H1 (cell line): ENCODE measurements at regions not wholly inside any gene's neighbourhood (a gene's known extent, or its start where the extent isn't known, plus 50 kb on each side); places are given as distances from the start of the nearest gene placed in this dataset.

Source experiments
- CTCF ChIA-PET: fragments of 300-600 bp; sonication (Branson Sonifier 250); formaldehyde crosslinking; loops from one replicate; lab custom pipeline; 2021; ENCODE audit not compliant: partially characterized antibody; lab: Charles Lee
- POLR2A ChIA-PET: fragments of 300-600 bp; sonication (Branson Sonifier 250); formaldehyde crosslinking; loops from one replicate; lab custom pipeline; 2021; ENCODE audit warnings: inconsistent platforms; ENCODE audit not compliant: partially characterized antibody; lab: Charles Lee
- DNase-seq, 2 experiments: peaks; one replicate each; pipeline versions ENCODE4 v3.0.0 to v3.0.0-alpha.2; 2010 to 2022; ENCODE audit warnings: low spot score in 2 of 2, low read depth in 1 of 2, mixed read lengths in 1 of 2
- FAIRE-seq: peaks from 2 replicates; lab custom pipeline; 2011; peaks lifted over from hg19 to GRCh38; lab: Jason Lieb, UNC
- H2AFZ ChIP-seq: 2 replicates; pipeline ENCODE4 v1.8.1; 2012; ENCODE audit warnings: low read length, inconsistent platforms
- H2AK5ac ChIP-seq: 2 replicates; pipeline ENCODE4 v1.6.1; 2013; ENCODE audit warnings: low read depth, low read length
- H2BK120ac ChIP-seq: replicated peaks from 2 replicates; pipeline ENCODE3; 2013; ENCODE audit warnings: low read depth, low read length, inconsistent platforms
- H2BK12ac ChIP-seq: 2 replicates; pipeline ENCODE4 v1.6.1; 2013; ENCODE audit warnings: low read depth, low read length
- H2BK15ac ChIP-seq: 2 replicates; pipeline ENCODE4 v1.6.1; 2013; ENCODE audit warnings: low read length
- H2BK20ac ChIP-seq: 2 replicates; pipeline ENCODE4 v1.6.1; 2013; ENCODE audit warnings: low read length
- H2BK5ac ChIP-seq: 2 replicates; pipeline ENCODE4 v1.6.1; 2013; ENCODE audit warnings: low read depth, low read length
- H3K14ac ChIP-seq: 2 replicates; pipeline ENCODE4 v1.6.1; 2013; ENCODE audit warnings: inconsistent platforms; ENCODE audit not compliant: insufficient read length
- H3K18ac ChIP-seq: 2 replicates; pipeline ENCODE4 v1.6.1; 2013; ENCODE audit warnings: low read length; ENCODE audit errors: extremely low read depth
- H3K23ac ChIP-seq: 2 replicates; pipeline ENCODE4 v1.6.1; 2013; ENCODE audit warnings: inconsistent platforms; ENCODE audit not compliant: insufficient read length
- H3K23me2 ChIP-seq: 2 replicates; pipeline ENCODE4 v1.6.1; 2013; ENCODE audit warnings: low read depth, low read length
- H3K27ac ChIP-seq: 2 replicates; pipeline ENCODE4 v1.6.1; 2011; ENCODE audit warnings: low read depth, low read length, inconsistent platforms
- H3K27me3 ChIP-seq, 4 experiments: replicated peaks in 1 of 4; 1 replicate in 1 of 4; 2 replicates in 3 of 4; pipeline versions ENCODE4 v1.6.1 to v1.8.1; 2011 to 2013; ENCODE audit warnings: low read length in 3 of 4, mild to moderate bottlenecking in 3 of 4, inconsistent platforms in 2 of 4, mixed read lengths in 2 of 4, moderate library complexity in 1 of 4; ENCODE audit not compliant: control insufficient read depth in 3 of 4, insufficient read depth in 3 of 4; ENCODE audit errors: extremely low read depth in 1 of 4
- H3K36me3 ChIP-seq, 4 experiments: 2 replicates each; pipeline versions ENCODE4 v1.6.1 to v1.8.1; 2011 to 2013; ENCODE audit warnings: mild to moderate bottlenecking in 4 of 4, low read length in 3 of 4, moderate library complexity in 2 of 4, control low read depth in 1 of 4, inconsistent platforms in 1 of 4; ENCODE audit not compliant: insufficient read depth in 4 of 4, control insufficient read depth in 2 of 4
- H3K4ac ChIP-seq: replicated peaks from 2 replicates; pipeline ENCODE3; 2013; ENCODE audit warnings: low read length, low read depth, mixed read lengths, inconsistent platforms; ENCODE audit not compliant: insufficient read length
- H3K4me1 ChIP-seq, 4 experiments: replicated peaks in 1 of 4; 1 replicate in 1 of 4; 2 replicates in 3 of 4; pipeline versions ENCODE4 v1.6.1 to v1.8.1; 2011 to 2013; ENCODE audit warnings: low read length in 3 of 4, inconsistent platforms in 2 of 4, mixed read lengths in 1 of 4; ENCODE audit not compliant: insufficient read depth in 4 of 4, control insufficient read depth in 3 of 4
- H3K4me2 ChIP-seq, 2 experiments: 2 replicates each; pipeline versions ENCODE4 v1.6.1 to v1.8.1; 2011 to 2013; ENCODE audit warnings: low read depth in 2 of 2, low read length in 2 of 2, control low read depth in 1 of 2, inconsistent platforms in 1 of 2, mild to moderate bottlenecking in 1 of 2; ENCODE audit not compliant: insufficient read depth in 1 of 2
- H3K4me3 ChIP-seq, 4 experiments: fragments of 200-600, 300-600 bp in 1 of 4; sonication (generic), shearing (Covaris generic), sonication (Bioruptor Twin) in 1 of 4; 2 replicates each; pipeline versions ENCODE4 v1.5.1 to v1.8.1; 2011 to 2016; ENCODE audit warnings: low read length in 4 of 4, low read depth in 3 of 4, control low read depth in 2 of 4, inconsistent platforms in 2 of 4, mild to moderate bottlenecking in 2 of 4, mixed read lengths in 1 of 4, moderate library complexity in 1 of 4; ENCODE audit not compliant: insufficient read depth in 2 of 4; ENCODE audit errors: extremely low read depth in 1 of 4
- H3K56ac ChIP-seq: replicated peaks from 2 replicates; pipeline ENCODE3; 2013; ENCODE audit warnings: low read depth, mild to moderate bottlenecking, mixed read lengths, low read length, inconsistent platforms; ENCODE audit not compliant: insufficient read length
- H3K79me1 ChIP-seq: 2 replicates; pipeline ENCODE4 v1.6.1; 2013; ENCODE audit warnings: low read depth, low read length, control low read depth
- H3K79me2 ChIP-seq, 2 experiments: 2 replicates each; pipeline versions ENCODE4 v1.6.1 to v1.8.1; 2012 to 2013; ENCODE audit warnings: low read length in 2 of 2, mild to moderate bottlenecking in 2 of 2, inconsistent platforms in 1 of 2; ENCODE audit not compliant: insufficient read depth in 2 of 2, control insufficient read depth in 1 of 2
- H3K9ac ChIP-seq, 4 experiments: replicated peaks in 1 of 4; 1 replicate in 1 of 4; 2 replicates in 3 of 4; pipeline versions ENCODE4 v1.6.1 to v1.8.1; 2011 to 2013; ENCODE audit warnings: low read depth in 3 of 4, low read length in 3 of 4, control low read depth in 2 of 4, mild to moderate bottlenecking in 2 of 4, moderate library complexity in 2 of 4, inconsistent platforms in 1 of 4; ENCODE audit errors: extremely low read depth in 1 of 4
- H3K9me3 ChIP-seq, 2 experiments: 2 replicates each; pipeline versions ENCODE4 v1.6.1 to v1.8.1; 2012 to 2013; ENCODE audit warnings: mild to moderate bottlenecking in 2 of 2, moderate library complexity in 2 of 2, control low read depth in 1 of 2, inconsistent platforms in 1 of 2, low read depth in 1 of 2, low read length in 1 of 2, mixed read lengths in 1 of 2; ENCODE audit not compliant: insufficient read depth in 2 of 2
- H4K20me1 ChIP-seq, 2 experiments: replicated peaks in 1 of 2; 2 replicates each; pipeline versions ENCODE3 to v1.8.1; 2011 to 2013; ENCODE audit warnings: inconsistent platforms in 2 of 2, low read length in 2 of 2, mild to moderate bottlenecking in 1 of 2; ENCODE audit not compliant: insufficient read depth in 2 of 2, control insufficient read depth in 1 of 2
- H4K5ac ChIP-seq: 2 replicates; pipeline ENCODE4 v1.6.1; 2013; ENCODE audit warnings: low read length, low read depth, mixed read lengths, inconsistent platforms; ENCODE audit not compliant: insufficient read length
- H4K8ac ChIP-seq: 2 replicates; pipeline ENCODE4 v1.8.0; 2013; ENCODE audit warnings: mild to moderate bottlenecking, moderate library complexity, low read length, inconsistent platforms; ENCODE audit not compliant: insufficient read depth; ENCODE audit errors: extremely low read depth
- H4K91ac ChIP-seq: replicated peaks from 2 replicates; pipeline ENCODE3; 2013; ENCODE audit warnings: low read length, mixed read lengths, inconsistent platforms; ENCODE audit not compliant: insufficient read length
- CEBPB ChIP-seq: IDR thresholded peaks from 2 replicates; pipeline ENCODE4 v1.6.1; 2012; ENCODE audit warnings: low read depth, low read length
- EGR1 ChIP-seq: IDR thresholded peaks from 2 replicates; pipeline ENCODE4 v1.6.1; 2011; ENCODE audit warnings: low read depth, low read length, borderline replicate concordance
- GABPA ChIP-seq: IDR thresholded peaks from 2 replicates; pipeline ENCODE4 v1.6.1; 2011; ENCODE audit warnings: mild to moderate bottlenecking, low read length, moderate library complexity, borderline replicate concordance; ENCODE audit not compliant: insufficient read depth
- KDM5A ChIP-seq: fragments of 200-600 bp; IDR thresholded peaks from 2 replicates; pipeline ENCODE4 v1.7.1; 2012; ENCODE audit warnings: mild to moderate bottlenecking, low read length, inconsistent platforms, mixed read lengths
- MAFK ChIP-seq: IDR thresholded peaks from 2 replicates; pipeline ENCODE4 v1.6.1; 2012; ENCODE audit warnings: low read depth, mild to moderate bottlenecking, improper control_type of control experiment, low read length
- PHF8 ChIP-seq: fragments of 200-600 bp; sonication (generic); conservative IDR thresholded peaks from 2 replicates; pipeline ENCODE4 v1.7.1; 2012; ENCODE audit warnings: low read depth, mild to moderate bottlenecking, inconsistent platforms, low read length, moderate library complexity
- POLR2A ChIP-seq, 2 experiments: IDR thresholded peaks; 1 replicate in 1 of 2; 2 replicates in 1 of 2; pipeline ENCODE4 v1.6.1; 2011; ENCODE audit warnings: low read depth in 2 of 2, low read length in 2 of 2, mild to moderate bottlenecking in 2 of 2; ENCODE audit errors: control extremely low read depth in 1 of 2
- SIN3A ChIP-seq, 2 experiments: IDR thresholded peaks in 1 of 2; conservative IDR thresholded peaks in 1 of 2; 2 replicates each; pipeline ENCODE4 v1.6.1; 2011 to 2012; ENCODE audit warnings: low read length in 2 of 2, improper control_type of control experiment in 1 of 2, low read depth in 1 of 2, mild to moderate bottlenecking in 1 of 2
- SP1 ChIP-seq: IDR thresholded peaks from 2 replicates; pipeline ENCODE4 v1.6.1; 2011; ENCODE audit warnings: low read depth, low read length
- SP2 ChIP-seq: IDR thresholded peaks from 2 replicates; pipeline ENCODE4 v1.6.1; 2012; ENCODE audit warnings: mild to moderate bottlenecking, low read length, inconsistent platforms
- SUZ12 ChIP-seq: fragments of 200-600 bp; sonication (generic); IDR thresholded peaks from 2 replicates; pipeline ENCODE4 v1.6.1; 2012; ENCODE audit warnings: mild to moderate bottlenecking, inconsistent platforms, low read length, moderate library complexity, mixed read lengths
- WGBS, 2 experiments: shearing (Covaris generic) in 1 of 2; methylation state at CpG; one replicate each; pipeline versions ENCODE4 v1.1.6 to v1.1.7; 2013 to 2015; ENCODE audit warnings: low lambda C conversion rate in 2 of 2, mixed read lengths in 2 of 2, inconsistent platforms in 1 of 2, low coverage in 1 of 2, missing lambda C conversion rate in 1 of 2; ENCODE audit not compliant: insufficient replicate concordance in 2 of 2, insufficient coverage in 1 of 2, insufficient read length in 1 of 2; ENCODE audit errors: extremely low coverage in 1 of 2, missing lambda C conversion rate in 1 of 2; 5-methylcytosine and 5-hydroxymethylcytosine counted together
- TF ChIP-seq, protein P1 (sequence below): IDR thresholded peaks from 2 replicates; pipeline ENCODE4 v1.6.1; 2012; ENCODE audit warnings: low read length, inconsistent platforms
- TF ChIP-seq, protein P2 (sequence below): IDR thresholded peaks from 2 replicates; pipeline ENCODE4 v1.6.1; 2012; ENCODE audit warnings: inconsistent platforms

DNA sequence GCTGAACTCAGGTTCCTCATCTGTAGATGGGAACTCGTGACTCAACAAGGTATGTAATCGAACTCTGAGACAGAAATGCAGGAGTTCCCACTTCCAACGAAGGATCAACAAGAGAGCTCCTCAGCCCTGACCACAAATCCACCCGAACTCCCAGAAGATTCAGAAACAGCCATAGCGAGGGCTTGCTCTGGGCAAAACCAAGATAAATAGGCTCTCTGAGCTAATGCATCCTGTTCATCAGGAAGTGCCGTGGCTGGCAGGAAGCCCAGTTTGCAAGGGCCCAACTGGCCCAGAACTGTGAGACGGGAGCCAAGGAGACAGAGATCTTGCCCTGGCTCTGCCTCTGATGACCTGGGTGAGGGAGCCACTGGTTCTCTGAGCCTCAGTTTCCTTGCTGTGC, 141.7 kb upstream of the PFKP start:
- ChIA-PET CTCF (interaction anchor here (0.5 to 6.7 kb wide), 11 partner anchors 29 to 306 kb away, joined by 3 to 59 read pairs (median 3); no protein-coding TSS in a partner anchor), POLR2A (no interaction called here)
- Histone ChIP-seq H3K4me2 (no peak overlapping the region), H3K23ac (no peak overlapping the region), H3K79me1 (no peaks in the 10 kb centered on the region), H3K14ac (no peak overlapping the region), H2AFZ (no peak overlapping the region), H4K20me1 (no peaks in the 10 kb centered on the region), H2BK12ac (no peak overlapping the region), H3K27ac (no peak overlapping the region), H3K9me3 (no peaks in the 10 kb centered on the region; a peak in 1 of 4 replicates), H3K9ac (no peak overlapping the region), H2BK20ac (no peak overlapping the region), H3K18ac (no peak overlapping the region), H2BK15ac (no peak overlapping the region), H2BK120ac (no peak overlapping the region), H3K4me1 (peaks cover 0 to 8% (median 3%) of the 10 kb centered on the region in 4 experiments; a peak in 4 of 7 replicates), H2AK5ac (no peak overlapping the region), H3K79me2 (no peaks in the 10 kb centered on the region), H3K4me3 (no peak overlapping the region), H2BK5ac (no peak overlapping the region), H4K5ac (no peak overlapping the region), H3K4ac (no peak overlapping the region), H4K8ac (no peak overlapping the region), H3K56ac (no peak overlapping the region), H3K36me3 (no peaks in the 10 kb centered on the region), H4K91ac (no peak overlapping the region), H3K27me3 (peaks cover 0 to 2% (median 0%) of the 10 kb centered on the region in 4 experiments; a peak in 2 of 7 replicates), H3K23me2 (no peaks in the 10 kb centered on the region)
- 94% methylated on average over 7 of the region's 7 CpGs; no CpG with 5 or more reads in 1 of the 2 experiments for WGBS, 2 experiments
- FAIRE-seq, result no peak
- no peak for DNase-seq
- TF ChIP-seq, protein P1, sequence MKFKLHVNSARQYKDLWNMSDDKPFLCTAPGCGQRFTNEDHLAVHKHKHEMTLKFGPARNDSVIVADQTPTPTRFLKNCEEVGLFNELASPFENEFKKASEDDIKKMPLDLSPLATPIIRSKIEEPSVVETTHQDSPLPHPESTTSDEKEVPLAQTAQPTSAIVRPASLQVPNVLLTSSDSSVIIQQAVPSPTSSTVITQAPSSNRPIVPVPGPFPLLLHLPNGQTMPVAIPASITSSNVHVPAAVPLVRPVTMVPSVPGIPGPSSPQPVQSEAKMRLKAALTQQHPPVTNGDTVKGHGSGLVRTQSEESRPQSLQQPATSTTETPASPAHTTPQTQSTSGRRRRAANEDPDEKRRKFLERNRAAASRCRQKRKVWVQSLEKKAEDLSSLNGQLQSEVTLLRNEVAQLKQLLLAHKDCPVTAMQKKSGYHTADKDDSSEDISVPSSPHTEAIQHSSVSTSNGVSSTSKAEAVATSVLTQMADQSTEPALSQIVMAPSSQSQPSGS, result no peak
- TF ChIP-seq SP2, result no peak
- TF ChIP-seq CEBPB, result no peak
- no peak for TF ChIP-seq EGR1
- no peak for TF ChIP-seq SIN3A (conservative IDR thresholded peaks at IDR 0.05 in 1 of 2, IDR thresholded peaks at IDR 0.05 in 1 of 2; ENCODE audit: low read depth in 1 of 2, low read length in 2 of 2)
- no peak for TF ChIP-seq PHF8
- no peak for TF ChIP-seq KDM5A
- no peak for TF ChIP-seq MAFK
- TF ChIP-seq SUZ12, result no peak
- TF ChIP-seq, protein P2, sequence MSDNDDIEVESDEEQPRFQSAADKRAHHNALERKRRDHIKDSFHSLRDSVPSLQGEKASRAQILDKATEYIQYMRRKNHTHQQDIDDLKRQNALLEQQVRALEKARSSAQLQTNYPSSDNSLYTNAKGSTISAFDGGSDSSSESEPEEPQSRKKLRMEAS, result no peak
- TF ChIP-seq SP1, result no peak
- TF ChIP-seq GABPA, result no peak
- no peak for TF ChIP-seq POLR2A (IDR thresholded peaks at IDR 0.05; ENCODE audit: control extremely low read depth in 1 of 2, low read depth in 2 of 2, low read length in 2 of 2)
